ENCODE measurements at regions not wholly inside any gene's neighbourhood (a gene's known extent, or its start where the extent isn't known, plus 50 kb on each side); places are given as distances from the start of the nearest gene placed in this dataset.

- H2AFZ ChIP-seq (ENCODE audit: low read depth, low read length), result no peak overlapping the region
These were observed 90.4 kb upstream of the ATF7IP start for GRCh38 chr12:14275111-14275510.

GRCh38 chr12:14275886-14276285 lies 89.6 kb upstream of the ATF7IP start:
- Histone ChIP-seq H3K36me3 (replicated peaks; ENCODE audit: low read depth, low read length) (peaks cover 39% of the 10 kb centered on the region), H3K27me3 (ENCODE audit: low read depth, low read length) (no peaks in the 10 kb centered on the region), H3K79me2 (ENCODE audit: low read length) (no peaks in the 10 kb centered on the region), H3K4me2 (ENCODE audit: low read length) (no peak overlapping the region), H3K4me1 (ENCODE audit: low read length) (peaks cover 20% of the 10 kb centered on the region), H3K9me3 (ENCODE audit: insufficient read depth, low read length) (peaks cover 45% of the 10 kb centered on the region), H4K20me1 (ENCODE audit: insufficient read depth, low read length) (no peaks in the 10 kb centered on the region), H2AFZ (ENCODE audit: low read depth, low read length) (no peak overlapping the region), H3K27ac (ENCODE audit: low read length) (no peak overlapping the region), H3K4me3 (ENCODE audit: low read length) (no peak overlapping the region), H3K9ac (ENCODE audit: low read length) (no peak overlapping the region)
- no peak for TF ChIP-seq CTCF (IDR thresholded peaks at IDR 0.05; ENCODE audit: low read depth, low read length)
- no peak for TF ChIP-seq EZH2phosphoT487 (IDR thresholded peaks at IDR 0.05; ENCODE audit: low read depth)

More at GRCh38 chr12:14275111-14275510, 90.4 kb upstream of the ATF7IP start:
- no peak overlapping the region for H3K9ac ChIP-seq (ENCODE audit: low read length)
- H3K36me3 ChIP-seq (replicated peaks; ENCODE audit: low read depth, low read length), result peaks cover 37% of the 10 kb centered on the region
- no peaks in the 10 kb centered on the region for H3K79me2 ChIP-seq (ENCODE audit: low read length)
- no peak overlapping the region for H3K4me3 ChIP-seq (ENCODE audit: low read length)
- H3K9me3 ChIP-seq (ENCODE audit: insufficient read depth, low read length), result peaks cover 46% of the 10 kb centered on the region
- TF ChIP-seq EZH2phosphoT487 (IDR thresholded peaks at IDR 0.05; ENCODE audit: low read depth) (no peak), CTCF (IDR thresholded peaks at IDR 0.05; ENCODE audit: low read depth, low read length) (no peak)
- no peaks in the 10 kb centered on the region for H3K27me3 ChIP-seq (ENCODE audit: low read depth, low read length)
- H3K4me2 ChIP-seq (ENCODE audit: low read length), result no peak overlapping the region
- H3K27ac ChIP-seq (ENCODE audit: low read length), result no peak overlapping the region
- no peaks in the 10 kb centered on the region for H4K20me1 ChIP-seq (ENCODE audit: insufficient read depth, low read length)
- H3K4me1 ChIP-seq (ENCODE audit: low read length), result peaks cover 20% of the 10 kb centered on the region

- 0 out of 2 replicates have a peak overlapping the region, but pooled peaks have one; percentile 14 for H2AFZ ChIP-seq (ENCODE audit: low read depth, low read length)
- peaks cover 46% of the 10 kb centered on the region for H3K36me3 ChIP-seq (replicated peaks; ENCODE audit: low read depth, low read length)
- H3K9me3 ChIP-seq (ENCODE audit: insufficient read depth, low read length), result peaks cover 45% of the 10 kb centered on the region
- no peaks in the 10 kb centered on the region for H3K79me2 ChIP-seq (ENCODE audit: low read length)
- H3K27ac ChIP-seq (ENCODE audit: low read length), result peak overlapping the region; percentile 78
- no peaks in the 10 kb centered on the region for H3K27me3 ChIP-seq (ENCODE audit: low read depth, low read length)
- peaks cover 27% of the 10 kb centered on the region for H3K4me1 ChIP-seq (ENCODE audit: low read length)
- no peak overlapping the region for H3K4me3 ChIP-seq (ENCODE audit: low read length)
- H3K9ac ChIP-seq (ENCODE audit: low read length), result no peak overlapping the region
- H3K4me2 ChIP-seq (ENCODE audit: low read length), result no peak overlapping the region; the same call in 1 of the 2 replicates
- no peaks in the 10 kb centered on the region for H4K20me1 ChIP-seq (ENCODE audit: insufficient read depth, low read length)
- TF ChIP-seq CTCF (IDR thresholded peaks at IDR 0.05; ENCODE audit: low read depth, low read length) (no peak), EZH2phosphoT487 (IDR thresholded peaks at IDR 0.05; ENCODE audit: low read depth) (no peak)
These were observed 87.1 kb upstream of the ATF7IP start for GRCh38 chr12:14278294-14278953.

- H3K9me3 ChIP-seq (ENCODE audit: insufficient read depth, low read length), result peaks cover 47% of the 10 kb centered on the region; the same call in 1 of the 2 replicates
- H3K4me1 ChIP-seq (ENCODE audit: low read length), result peaks cover 33% of the 10 kb centered on the region
These were observed 85.6 kb upstream of the ATF7IP start for GRCh38 chr12:14279845-14280244.

More at GRCh38 chr12:14279845-14280244, 85.6 kb upstream of the ATF7IP start:
- H4K20me1 ChIP-seq (ENCODE audit: insufficient read depth, low read length), result no peaks in the 10 kb centered on the region
- H3K36me3 ChIP-seq (replicated peaks; ENCODE audit: low read depth, low read length), result peaks cover 50% of the 10 kb centered on the region
- peak overlapping the region; percentile 37; the same call in 1 of the 2 replicates for H3K27ac ChIP-seq (ENCODE audit: low read length)
- no peaks in the 10 kb centered on the region for H3K27me3 ChIP-seq (ENCODE audit: low read depth, low read length)
- no peaks in the 10 kb centered on the region for H3K79me2 ChIP-seq (ENCODE audit: low read length)
- TF ChIP-seq EZH2phosphoT487 (IDR thresholded peaks at IDR 0.05; ENCODE audit: low read depth) (no peak), CTCF (IDR thresholded peaks at IDR 0.05; ENCODE audit: low read depth, low read length) (no peak)
- H3K4me3 ChIP-seq (ENCODE audit: low read length), result no peak overlapping the region
- no peak overlapping the region for H2AFZ ChIP-seq (ENCODE audit: low read depth, low read length)
- no peak overlapping the region for H3K4me2 ChIP-seq (ENCODE audit: low read length)
- H3K9ac ChIP-seq (ENCODE audit: low read length), result no peak overlapping the region

All from OCI-LY3 (cell line).